ENCODE measurements at regions not wholly inside any gene's neighbourhood (a gene's known extent, or its start where the extent isn't known, plus 50 kb on each side); places are given as distances from the start of the nearest gene placed in this dataset.

GRCh38 chr5:68149189-68149588 lies 66.4 kb upstream of the PIK3R1 start (continued):
- TF ChIP-seq CTCF (IDR thresholded peaks at IDR 0.05; ENCODE audit: low read depth, low read length, missing input control) (no peak), TAF1 (conservative IDR thresholded peaks at IDR 0.05) (peak; percentile 35), SP1 (IDR thresholded peaks at IDR 0.05) (peak; percentile 78), FOXA1 (IDR thresholded peaks at IDR 0.05) (no peak)

GRCh38 chr5:68148096-68148495 lies 67.5 kb upstream of the PIK3R1 start:
- Histone ChIP-seq H3K4me1 (ENCODE audit: control insufficient read depth in 4 of 4, insufficient read depth in 4 of 4, low read length in 3 of 4) (peaks cover 0 to 7% (median 2%) of the 10 kb centered on the region in 4 donors), H3K4me3 (ENCODE audit: low read depth in 1 of 3, low read length in 3 of 3) (no peak overlapping the region), H3K36me3 (ENCODE audit: control insufficient read depth in 4 of 4, insufficient read depth in 3 of 4, low read depth in 1 of 4, low read length in 3 of 4) (no peaks in the 10 kb centered on the region), H3K9me3 (ENCODE audit: control insufficient read depth in 4 of 4, low read length in 3 of 4) (no peaks in the 10 kb centered on the region), H3K9ac (ENCODE audit: low read depth in 1 of 2, low read length in 2 of 2) (no peak overlapping the region), H3K27me3 (ENCODE audit: control insufficient read depth in 4 of 4, insufficient read depth in 4 of 4, low read length in 3 of 4) (no peaks in the 10 kb centered on the region), H3K27ac (ENCODE audit: low read depth in 1 of 2, low read length in 2 of 2) (no peak overlapping the region)
- DNase-seq (ENCODE audit: low spot score), result no peak
- no peak for TF ChIP-seq HNF4A (conservative IDR thresholded peaks at IDR 0.05)
- no peak for TF ChIP-seq RAD21 (IDR thresholded peaks at IDR 0.05)
- TF ChIP-seq ZBTB33 (IDR thresholded peaks at IDR 0.05), result no peak
- TF ChIP-seq YY1 (IDR thresholded peaks at IDR 0.05), result no peak
- no peak for TF ChIP-seq CTCF (IDR thresholded peaks at IDR 0.05; ENCODE audit: low read depth, low read length, missing input control)
- no peak for TF ChIP-seq FOXA1 (IDR thresholded peaks at IDR 0.05)
- TF ChIP-seq RXRA (IDR thresholded peaks at IDR 0.05), result no peak
- no peak for TF ChIP-seq FOXA2 (IDR thresholded peaks at IDR 0.05)
- no peak for TF ChIP-seq NR2F2 (IDR thresholded peaks at IDR 0.05)
- no peak for TF ChIP-seq MAX (IDR thresholded peaks at IDR 0.05)
- TF ChIP-seq REST (IDR thresholded peaks at IDR 0.05), result no peak
- no peak for TF ChIP-seq GABPA (IDR thresholded peaks at IDR 0.05 in 1 of 2, conservative IDR thresholded peaks at IDR 0.05 in 1 of 2)
- no peak for TF ChIP-seq SP1 (IDR thresholded peaks at IDR 0.05)
- no peak for TF ChIP-seq HNF4G (IDR thresholded peaks at IDR 0.05)
- no peak for TF ChIP-seq ATF3 (IDR thresholded peaks at IDR 0.05)
- TF ChIP-seq JUND (IDR thresholded peaks at IDR 0.05), result no peak
- TF ChIP-seq TAF1 (conservative IDR thresholded peaks at IDR 0.05), result no peak
- 83% methylated on average over 3 of the region's 3 CpGs for WGBS

Measured in liver (tissue), 8 donors.